ENCODE measurements at regions not wholly inside any gene's neighbourhood (a gene's known extent, or its start where the extent isn't known, plus 50 kb on each side); places are given as distances from the start of the nearest gene placed in this dataset.

- WGBS (ENCODE audit: insufficient coverage, insufficient replicate concordance, low lambda C conversion rate, missing lambda C conversion rate), result 13% methylated on average over 3 of the region's 3 CpGs
- H3K4me1 ChIP-seq (ENCODE audit: control insufficient read depth, insufficient read depth, low read length), result no peaks in the 10 kb centered on the region
- intact Hi-C loops (cut with micrococcal nuclease; ENCODE audit: unreplicated experiment), result no loop called here
- ChIA-PET CTCF (no interaction called here), RAD21 (ENCODE audit: unreplicated experiment) (no interaction called here), POLR2A (no interaction called here), SMC1A (ENCODE audit: uncharacterized antibody, unreplicated experiment) (no interaction called here)
- H3K4me3 ChIP-seq, result no peak overlapping the region
- TF ChIP-seq STAT3 (IDR thresholded peaks at IDR 0.05; ENCODE audit: low read depth, low read length) (no peak), RAD21 (IDR thresholded peaks at IDR 0.05; ENCODE audit: insufficient read depth, low read depth, low read length) (no peak), FOXK2 (IDR thresholded peaks at IDR 0.05) (no peak), ZBTB11 (CRISPR knock-in tag; IDR thresholded peaks at IDR 0.05) (no peak), SP1 (IDR thresholded peaks at IDR 0.05; ENCODE audit: low read depth, low read length) (no peak), SKIL (IDR thresholded peaks at IDR 0.05; ENCODE audit: low read depth, poor library complexity, severe bottlenecking) (no peak), SREBF1 (IDR thresholded peaks at IDR 0.05; ENCODE audit: low read length) (no peak), RAD51 (IDR thresholded peaks at IDR 0.05) (no peak), MAX (IDR thresholded peaks at IDR 0.05; ENCODE audit: low read depth, low read length) (no peak), ETV6 (conservative IDR thresholded peaks at IDR 0.05 in 1 of 2, IDR thresholded peaks at IDR 0.05 in 1 of 2; ENCODE audit: borderline replicate concordance in 1 of 2, low read depth in 1 of 2) (no peak), CTCF (IDR thresholded peaks at IDR 0.05 in 2 of 3, conservative IDR thresholded peaks at IDR 0.05 in 1 of 3; ENCODE audit: control insufficient read depth in 2 of 3, extremely low read depth in 1 of 3, insufficient read depth in 1 of 3, low read depth in 3 of 3, low read length in 3 of 3) (no peak), PAX5 (IDR thresholded peaks at IDR 0.05; ENCODE audit: borderline replicate concordance, low read depth, low read length) (no peak)
- H3K27ac ChIP-seq (ENCODE audit: control insufficient read depth, insufficient read depth), result no peak overlapping the region
- no TSS peak for BruUV-seq (replicated peaks)
- no peaks in the 10 kb centered on the region for H3K27me3 ChIP-seq (replicated peaks in 1 of 2; ENCODE audit: control insufficient read depth in 2 of 2, insufficient read depth in 2 of 2, low read length in 1 of 2)
- H2AFZ ChIP-seq (ENCODE audit: control insufficient read depth, low read depth, low read length), result no peak overlapping the region
- in situ Hi-C loops (cut with MboI), result no loop called here
- H3K9me3 ChIP-seq (replicated peaks; ENCODE audit: control insufficient read depth, insufficient read depth, low read length), result no peaks in the 10 kb centered on the region
- FAIRE-seq (no peak), ATAC-seq (no peak), DNase-seq (ENCODE audit: low read depth, low spot score) (no peak)
- no peaks in the 10 kb centered on the region for H4K20me1 ChIP-seq (ENCODE audit: control insufficient read depth, insufficient read depth)
- H3K79me2 ChIP-seq (ENCODE audit: control insufficient read depth, insufficient read depth, low read length), result no peaks in the 10 kb centered on the region
- no peaks in the 10 kb centered on the region for H3K36me3 ChIP-seq (ENCODE audit: control insufficient read depth in 2 of 2, insufficient read depth in 2 of 2, low read length in 1 of 2)
- H3K4me2 ChIP-seq (ENCODE audit: control insufficient read depth, insufficient read depth), result no peak overlapping the region
- H3K9ac ChIP-seq (ENCODE audit: control insufficient read depth, insufficient read depth, low read length), result no peak overlapping the region
Measured at GRCh38 chr3:84893211-84893610, 65.6 kb upstream of the CADM2 start.
